ENCODE measurements at regions not wholly inside any gene's neighbourhood (a gene's known extent, or its start where the extent isn't known, plus 50 kb on each side); places are given as distances from the start of the nearest gene placed in this dataset.

DNA sequence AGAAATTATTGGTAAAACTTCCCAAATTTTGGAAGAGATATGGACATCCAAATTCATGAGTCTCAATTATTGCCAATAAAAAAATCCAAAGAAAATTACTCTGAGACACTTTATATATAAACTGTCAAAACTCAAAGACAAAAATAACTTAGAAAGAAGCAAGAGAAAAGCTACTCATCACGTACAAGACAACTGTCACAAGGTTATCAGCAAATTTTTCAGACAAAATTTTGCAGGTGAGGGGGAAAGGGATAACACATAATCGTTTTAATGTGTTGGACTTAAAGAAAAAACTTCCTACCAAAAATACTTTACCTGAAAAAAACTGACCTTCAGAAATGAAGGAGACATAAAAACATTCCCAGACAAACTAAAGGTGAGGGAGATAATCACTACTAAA is 272.5 kb downstream of the THBS2 start:
- TF ChIP-seq TAF1 (conservative IDR thresholded peaks at IDR 0.05): no peak
- TF ChIP-seq, protein P1, sequence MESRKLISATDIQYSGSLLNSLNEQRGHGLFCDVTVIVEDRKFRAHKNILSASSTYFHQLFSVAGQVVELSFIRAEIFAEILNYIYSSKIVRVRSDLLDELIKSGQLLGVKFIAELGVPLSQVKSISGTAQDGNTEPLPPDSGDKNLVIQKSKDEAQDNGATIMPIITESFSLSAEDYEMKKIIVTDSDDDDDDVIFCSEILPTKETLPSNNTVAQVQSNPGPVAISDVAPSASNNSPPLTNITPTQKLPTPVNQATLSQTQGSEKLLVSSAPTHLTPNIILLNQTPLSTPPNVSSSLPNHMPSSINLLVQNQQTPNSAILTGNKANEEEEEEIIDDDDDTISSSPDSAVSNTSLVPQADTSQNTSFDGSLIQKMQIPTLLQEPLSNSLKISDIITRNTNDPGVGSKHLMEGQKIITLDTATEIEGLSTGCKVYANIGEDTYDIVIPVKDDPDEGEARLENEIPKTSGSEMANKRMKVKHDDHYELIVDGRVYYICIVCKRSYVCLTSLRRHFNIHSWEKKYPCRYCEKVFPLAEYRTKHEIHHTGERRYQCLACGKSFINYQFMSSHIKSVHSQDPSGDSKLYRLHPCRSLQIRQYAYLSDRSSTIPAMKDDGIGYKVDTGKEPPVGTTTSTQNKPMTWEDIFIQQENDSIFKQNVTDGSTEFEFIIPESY (IDR thresholded peaks at IDR 0.05): no peak
- TF ChIP-seq, protein P2, sequence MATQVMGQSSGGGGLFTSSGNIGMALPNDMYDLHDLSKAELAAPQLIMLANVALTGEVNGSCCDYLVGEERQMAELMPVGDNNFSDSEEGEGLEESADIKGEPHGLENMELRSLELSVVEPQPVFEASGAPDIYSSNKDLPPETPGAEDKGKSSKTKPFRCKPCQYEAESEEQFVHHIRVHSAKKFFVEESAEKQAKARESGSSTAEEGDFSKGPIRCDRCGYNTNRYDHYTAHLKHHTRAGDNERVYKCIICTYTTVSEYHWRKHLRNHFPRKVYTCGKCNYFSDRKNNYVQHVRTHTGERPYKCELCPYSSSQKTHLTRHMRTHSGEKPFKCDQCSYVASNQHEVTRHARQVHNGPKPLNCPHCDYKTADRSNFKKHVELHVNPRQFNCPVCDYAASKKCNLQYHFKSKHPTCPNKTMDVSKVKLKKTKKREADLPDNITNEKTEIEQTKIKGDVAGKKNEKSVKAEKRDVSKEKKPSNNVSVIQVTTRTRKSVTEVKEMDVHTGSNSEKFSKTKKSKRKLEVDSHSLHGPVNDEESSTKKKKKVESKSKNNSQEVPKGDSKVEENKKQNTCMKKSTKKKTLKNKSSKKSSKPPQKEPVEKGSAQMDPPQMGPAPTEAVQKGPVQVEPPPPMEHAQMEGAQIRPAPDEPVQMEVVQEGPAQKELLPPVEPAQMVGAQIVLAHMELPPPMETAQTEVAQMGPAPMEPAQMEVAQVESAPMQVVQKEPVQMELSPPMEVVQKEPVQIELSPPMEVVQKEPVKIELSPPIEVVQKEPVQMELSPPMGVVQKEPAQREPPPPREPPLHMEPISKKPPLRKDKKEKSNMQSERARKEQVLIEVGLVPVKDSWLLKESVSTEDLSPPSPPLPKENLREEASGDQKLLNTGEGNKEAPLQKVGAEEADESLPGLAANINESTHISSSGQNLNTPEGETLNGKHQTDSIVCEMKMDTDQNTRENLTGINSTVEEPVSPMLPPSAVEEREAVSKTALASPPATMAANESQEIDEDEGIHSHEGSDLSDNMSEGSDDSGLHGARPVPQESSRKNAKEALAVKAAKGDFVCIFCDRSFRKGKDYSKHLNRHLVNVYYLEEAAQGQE (IDR thresholded peaks at IDR 0.05): no peak
- TF ChIP-seq, protein P3, sequence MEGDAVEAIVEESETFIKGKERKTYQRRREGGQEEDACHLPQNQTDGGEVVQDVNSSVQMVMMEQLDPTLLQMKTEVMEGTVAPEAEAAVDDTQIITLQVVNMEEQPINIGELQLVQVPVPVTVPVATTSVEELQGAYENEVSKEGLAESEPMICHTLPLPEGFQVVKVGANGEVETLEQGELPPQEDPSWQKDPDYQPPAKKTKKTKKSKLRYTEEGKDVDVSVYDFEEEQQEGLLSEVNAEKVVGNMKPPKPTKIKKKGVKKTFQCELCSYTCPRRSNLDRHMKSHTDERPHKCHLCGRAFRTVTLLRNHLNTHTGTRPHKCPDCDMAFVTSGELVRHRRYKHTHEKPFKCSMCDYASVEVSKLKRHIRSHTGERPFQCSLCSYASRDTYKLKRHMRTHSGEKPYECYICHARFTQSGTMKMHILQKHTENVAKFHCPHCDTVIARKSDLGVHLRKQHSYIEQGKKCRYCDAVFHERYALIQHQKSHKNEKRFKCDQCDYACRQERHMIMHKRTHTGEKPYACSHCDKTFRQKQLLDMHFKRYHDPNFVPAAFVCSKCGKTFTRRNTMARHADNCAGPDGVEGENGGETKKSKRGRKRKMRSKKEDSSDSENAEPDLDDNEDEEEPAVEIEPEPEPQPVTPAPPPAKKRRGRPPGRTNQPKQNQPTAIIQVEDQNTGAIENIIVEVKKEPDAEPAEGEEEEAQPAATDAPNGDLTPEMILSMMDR (IDR thresholded peaks at IDR 0.05; ENCODE audit: low read depth, low read length, missing input control): no peak
- TF ChIP-seq FOXA1 (IDR thresholded peaks at IDR 0.05): no peak
- TF ChIP-seq, protein P4, sequence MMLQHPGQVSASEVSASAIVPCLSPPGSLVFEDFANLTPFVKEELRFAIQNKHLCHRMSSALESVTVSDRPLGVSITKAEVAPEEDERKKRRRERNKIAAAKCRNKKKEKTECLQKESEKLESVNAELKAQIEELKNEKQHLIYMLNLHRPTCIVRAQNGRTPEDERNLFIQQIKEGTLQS (IDR thresholded peaks at IDR 0.05): no peak
- TF ChIP-seq, protein P5, sequence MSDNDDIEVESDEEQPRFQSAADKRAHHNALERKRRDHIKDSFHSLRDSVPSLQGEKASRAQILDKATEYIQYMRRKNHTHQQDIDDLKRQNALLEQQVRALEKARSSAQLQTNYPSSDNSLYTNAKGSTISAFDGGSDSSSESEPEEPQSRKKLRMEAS (IDR thresholded peaks at IDR 0.05): no peak
- no peak for TF ChIP-seq GABPA (IDR thresholded peaks at IDR 0.05 in 1 of 2, conservative IDR thresholded peaks at IDR 0.05 in 1 of 2)
- no peak for TF ChIP-seq JUND (IDR thresholded peaks at IDR 0.05)
- no peak for TF ChIP-seq HNF4G (IDR thresholded peaks at IDR 0.05)
- TF ChIP-seq NR2F2 (IDR thresholded peaks at IDR 0.05): no peak
- TF ChIP-seq RAD21 (IDR thresholded peaks at IDR 0.05): no peak
- no peak for TF ChIP-seq SP1 (IDR thresholded peaks at IDR 0.05)
- TF ChIP-seq RXRA (IDR thresholded peaks at IDR 0.05): no peak

All from liver (tissue), 3 donors.